ENCODE measurements at regions not wholly inside any gene's neighbourhood (a gene's known extent, or its start where the extent isn't known, plus 50 kb on each side); places are given as distances from the start of the nearest gene placed in this dataset.

GRCh38 chr6:111980971-111981840 lies 72.7 kb upstream of the CCN6 start:
- no peak overlapping the region for H3K27ac Mint-ChIP-seq
- H3K4me1 Mint-ChIP-seq (ENCODE audit: low read depth): peaks cover 87% of the 10 kb centered on the region
- no peak for DNase-seq
- intact Hi-C loops (cut with micrococcal nuclease): no loop called here
- peaks cover 3% of the 10 kb centered on the region for H3K36me3 Mint-ChIP-seq (ENCODE audit: low read depth)
- no peaks in the 10 kb centered on the region for H3K27me3 Mint-ChIP-seq (ENCODE audit: low read depth)
- CTCF ChIA-PET: interaction anchor here (1.1 to 1.2 kb wide), 2 partner anchors 11 to 58 kb away, joined by 3 read pairs; no protein-coding TSS in a partner anchor
- no peak overlapping the region for H3K4me3 Mint-ChIP-seq
- H3K9me3 Mint-ChIP-seq: peaks cover 3% of the 10 kb centered on the region

DNA sequence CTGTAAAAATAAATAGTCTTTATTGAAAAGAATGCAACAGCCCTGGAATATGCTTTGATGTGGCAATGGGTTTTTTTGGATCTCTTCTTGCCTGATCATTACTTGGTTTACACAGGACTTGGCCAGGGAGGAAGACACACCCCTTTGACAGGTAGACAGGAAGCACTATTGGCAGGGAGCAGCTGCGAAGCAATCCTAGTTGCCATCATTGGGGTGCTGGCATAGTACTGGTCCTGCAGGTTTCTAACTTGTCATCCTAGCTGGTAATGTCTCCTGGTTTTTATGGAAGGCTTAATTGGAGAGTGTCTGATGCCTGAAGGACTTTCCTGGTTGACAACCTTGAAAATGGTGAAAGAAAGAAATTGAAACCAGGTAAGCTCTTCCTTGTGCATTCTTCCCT lies 71.2 kb upstream of the CCN6 start:
- Mint-ChIP-seq H3K36me3 (ENCODE audit: low read depth) (peaks cover 5% of the 10 kb centered on the region), H3K27me3 (ENCODE audit: low read depth) (no peaks in the 10 kb centered on the region), H3K4me1 (ENCODE audit: low read depth) (peaks cover 84% of the 10 kb centered on the region), H3K27ac (no peak overlapping the region), H3K4me3 (no peak overlapping the region), H3K9me3 (peaks cover 3% of the 10 kb centered on the region)
- intact Hi-C loops (cut with micrococcal nuclease): no loop called here
- CTCF ChIA-PET: interaction anchor here (0.7 to 3.4 kb wide), 3 partner anchors 8 to 260 kb away, joined by 3 to 20 read pairs (median 4); no protein-coding TSS in a partner anchor
- DNase-seq: no peak

DNA sequence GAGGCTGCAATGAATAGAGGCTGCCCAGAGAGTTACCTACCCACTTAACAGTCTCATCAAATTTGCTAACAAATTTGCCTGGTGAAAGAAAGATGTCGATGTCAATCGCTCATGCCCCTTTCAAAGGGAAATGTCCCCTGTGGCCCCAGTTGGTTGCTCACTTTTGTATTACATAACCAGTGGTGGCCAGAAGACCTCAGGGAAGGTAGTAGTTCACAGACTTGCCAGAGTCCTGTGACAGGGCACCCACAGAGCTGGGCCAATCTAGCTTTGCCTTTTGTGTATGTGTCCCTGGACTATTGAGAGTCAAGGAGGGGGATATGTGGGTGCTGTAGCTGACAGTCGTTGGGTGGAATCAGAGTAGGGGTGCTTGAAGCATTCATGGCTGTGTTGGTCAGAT lies 70.7 kb upstream of the CCN6 start:
- peaks cover 3% of the 10 kb centered on the region for H3K9me3 Mint-ChIP-seq
- H3K27me3 Mint-ChIP-seq (ENCODE audit: low read depth): no peaks in the 10 kb centered on the region
- CTCF ChIA-PET: interaction anchor here (0.7 to 3.4 kb wide), 5 partner anchors 9 to 260 kb away, joined by 3 to 20 read pairs (median 4); no protein-coding TSS in a partner anchor
- H3K27ac Mint-ChIP-seq: peak overlapping the region; percentile 61
- no peak overlapping the region for H3K4me3 Mint-ChIP-seq
- H3K36me3 Mint-ChIP-seq (ENCODE audit: low read depth): peaks cover 5% of the 10 kb centered on the region
- intact Hi-C loops (cut with micrococcal nuclease): no loop called here
- H3K4me1 Mint-ChIP-seq (ENCODE audit: low read depth): peaks cover 87% of the 10 kb centered on the region
- DNase-seq: no peak

DNA sequence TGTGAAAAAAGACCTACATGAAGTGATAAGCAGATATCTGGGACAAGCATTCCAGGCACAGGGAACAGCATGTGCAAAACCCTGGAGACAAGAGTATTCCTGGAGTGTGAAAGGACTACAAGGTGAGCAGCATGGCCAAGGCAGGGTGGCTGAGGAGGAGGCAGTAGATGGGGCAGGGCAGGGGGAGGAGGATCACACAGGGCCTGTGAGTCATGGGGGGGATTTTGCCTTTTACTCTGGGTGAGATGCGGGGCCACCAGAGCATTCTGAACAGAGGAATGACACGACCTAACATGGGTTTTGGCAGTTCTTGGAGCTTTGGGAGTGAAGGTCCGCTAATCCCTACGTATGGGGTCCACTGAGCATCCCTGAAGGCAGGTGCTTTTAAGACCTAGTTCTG lies 69.8 kb upstream of the CCN6 start:
- peak; percentile 74 for DNase-seq
- CTCF ChIA-PET: interaction anchor here (1.1 to 3.4 kb wide), 4 partner anchors 10 to 218 kb away, joined by 3 to 20 read pairs (median 4); no protein-coding TSS in a partner anchor
- intact Hi-C loops (cut with micrococcal nuclease): loop anchor here (2.0 kb wide), 1 partner anchor 179 kb away; no protein-coding TSS in a partner anchor
- Mint-ChIP-seq H3K36me3 (ENCODE audit: low read depth) (peaks cover 8% of the 10 kb centered on the region), H3K27ac (peak overlapping the region; percentile 90), H3K4me3 (no peak overlapping the region), H3K4me1 (ENCODE audit: low read depth) (peaks cover 87% of the 10 kb centered on the region), H3K27me3 (ENCODE audit: low read depth) (no peaks in the 10 kb centered on the region), H3K9me3 (peaks cover 3% of the 10 kb centered on the region)

DNA sequence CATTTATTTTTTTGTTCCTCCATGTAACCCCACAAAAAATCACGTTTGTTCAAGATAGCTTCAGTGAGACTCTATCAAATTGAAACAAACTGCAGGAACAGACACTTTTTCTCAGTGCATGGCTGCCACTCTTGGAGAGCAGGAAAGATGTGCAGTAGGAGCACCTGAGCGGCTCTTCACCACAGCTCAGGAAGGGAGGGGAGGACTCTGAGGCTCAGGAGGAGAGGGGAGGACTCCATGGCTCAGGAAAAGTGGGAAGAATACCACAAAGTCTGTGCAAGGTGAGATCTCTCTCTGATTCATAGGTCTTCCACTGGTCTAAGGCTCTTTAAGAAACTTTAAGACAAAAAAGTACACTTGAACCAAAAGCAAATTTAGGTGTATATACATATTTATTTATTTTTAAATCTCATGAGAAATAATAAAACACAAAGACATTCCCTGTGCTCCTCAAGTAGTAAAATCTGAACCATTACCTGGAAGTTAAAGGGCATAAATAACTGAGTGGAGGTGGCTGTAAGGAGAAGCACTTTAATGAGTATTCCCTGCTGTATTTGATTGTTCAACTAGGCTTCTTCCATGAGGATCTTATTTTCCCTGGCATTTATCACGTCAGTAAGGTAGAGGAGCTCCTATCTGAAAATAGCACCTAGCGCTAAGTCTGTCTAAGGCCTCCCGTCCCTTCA lies 69.2 kb upstream of the CCN6 start:
- H3K36me3 Mint-ChIP-seq (ENCODE audit: low read depth): peaks cover 8% of the 10 kb centered on the region
- intact Hi-C loops (cut with micrococcal nuclease): loop anchor here (1.0 to 2.0 kb wide), 4 partner anchors 11 to 220 kb away; no protein-coding TSS in a partner anchor

GRCh38 chr6:111985202-111985731 lies 68.6 kb upstream of the CCN6 start:
- peaks cover 87% of the 10 kb centered on the region for H3K4me1 Mint-ChIP-seq (ENCODE audit: low read depth)
- DNase-seq: peak; percentile 76
- intact Hi-C loops (cut with micrococcal nuclease): loop anchor here (1.0 to 2.0 kb wide), 4 partner anchors 12 to 221 kb away; no protein-coding TSS in a partner anchor
- peaks cover 3% of the 10 kb centered on the region for H3K9me3 Mint-ChIP-seq
- H3K36me3 Mint-ChIP-seq (ENCODE audit: low read depth): peaks cover 8% of the 10 kb centered on the region
- no peaks in the 10 kb centered on the region for H3K27me3 Mint-ChIP-seq (ENCODE audit: low read depth)
- H3K27ac Mint-ChIP-seq: peak overlapping the region; percentile 94
- H3K4me3 Mint-ChIP-seq: peak overlapping the region; percentile 9
- CTCF ChIA-PET: interaction anchor here (0.7 to 3.4 kb wide), 6 partner anchors 9 to 276 kb away, joined by 3 to 20 read pairs (median 3); partner anchors contain the start of gene FYN

More for the DNA sequence above, 69.2 kb upstream of the CCN6 start:
- Mint-ChIP-seq H3K9me3 (peaks cover 3% of the 10 kb centered on the region), H3K27ac (peak overlapping the region; percentile 94), H3K4me1 (ENCODE audit: low read depth) (peaks cover 87% of the 10 kb centered on the region), H3K4me3 (peak overlapping the region; percentile 9), H3K27me3 (ENCODE audit: low read depth) (no peaks in the 10 kb centered on the region)
- DNase-seq: no peak
- CTCF ChIA-PET: interaction anchor here (0.7 to 3.4 kb wide), 7 partner anchors 9 to 275 kb away, joined by 3 to 20 read pairs (median 3); partner anchors contain the start of gene FYN

DNA sequence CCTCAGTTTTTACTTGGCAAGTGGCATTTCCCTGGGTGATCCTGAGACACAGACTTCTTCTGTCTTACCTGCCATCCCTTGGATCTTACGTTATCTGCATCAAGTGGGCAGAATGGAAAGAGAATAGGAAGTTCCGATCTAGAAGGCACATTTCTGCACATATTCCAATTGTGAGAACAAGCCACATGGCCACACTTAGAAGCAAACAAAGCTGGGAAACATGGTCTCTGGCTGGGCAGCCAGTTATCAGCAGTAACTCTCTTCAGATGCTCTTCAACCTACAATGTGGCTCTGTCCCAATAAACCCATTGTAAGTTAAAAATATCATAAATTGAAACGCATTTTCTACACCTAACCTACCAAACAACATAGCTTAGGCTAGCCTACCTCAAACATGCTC lies 67.3 kb upstream of the CCN6 start:
- DNase-seq: no peak
- Mint-ChIP-seq H3K4me1 (ENCODE audit: low read depth) (peaks cover 92% of the 10 kb centered on the region), H3K9me3 (peaks cover 3% of the 10 kb centered on the region), H3K27me3 (ENCODE audit: low read depth) (no peaks in the 10 kb centered on the region), H3K4me3 (no peak overlapping the region), H3K36me3 (ENCODE audit: low read depth) (peaks cover 8% of the 10 kb centered on the region), H3K27ac (peak overlapping the region; percentile 94)
- CTCF ChIA-PET: interaction anchor here (2.0 kb wide), 1 partner anchor 13 kb away, joined by 6 read pairs; no protein-coding TSS in a partner anchor
- intact Hi-C loops (cut with micrococcal nuclease): no loop called here

- CTCF ChIA-PET: interaction anchor here (1.2 to 2.0 kb wide), 2 partner anchors 14 to 209 kb away, joined by 3 to 6 read pairs; no protein-coding TSS in a partner anchor
- peak overlapping the region; percentile 94 for H3K27ac Mint-ChIP-seq
Measured at GRCh38 chr6:111987295-111987694, 66.6 kb upstream of the CCN6 start.

DNA sequence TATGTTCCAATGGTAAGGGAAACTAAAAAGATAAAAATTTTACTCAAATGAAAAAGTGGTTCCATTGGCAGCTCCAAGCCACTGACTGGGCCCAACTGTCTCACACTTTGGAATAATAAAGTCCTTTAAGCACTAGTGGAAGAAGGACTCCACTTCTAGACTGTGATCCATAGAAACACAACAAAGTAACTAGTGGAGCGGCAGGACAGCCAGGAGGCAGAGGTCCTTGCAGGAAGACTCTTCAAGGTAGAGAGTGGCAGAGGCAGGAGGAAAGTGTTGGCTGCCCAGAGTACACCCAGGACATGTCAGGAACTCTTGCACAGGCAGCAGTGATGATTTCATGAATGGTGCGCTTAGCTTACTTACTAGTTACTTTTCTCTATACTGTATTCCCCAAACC lies 65.0 kb upstream of the CCN6 start:
- Mint-ChIP-seq H3K9me3 (peaks cover 3% of the 10 kb centered on the region), H3K27me3 (ENCODE audit: low read depth) (no peaks in the 10 kb centered on the region), H3K36me3 (ENCODE audit: low read depth) (peaks cover 8% of the 10 kb centered on the region), H3K4me1 (ENCODE audit: low read depth) (peaks cover 92% of the 10 kb centered on the region), H3K4me3 (no peak overlapping the region), H3K27ac (peak overlapping the region; percentile 94)
- no peak for DNase-seq
- intact Hi-C loops (cut with micrococcal nuclease): no loop called here
- CTCF ChIA-PET: interaction anchor here (1.0 kb wide), 1 partner anchor 55 kb away, joined by 3 read pairs; no protein-coding TSS in a partner anchor

More at GRCh38 chr6:111987295-111987694, 66.6 kb upstream of the CCN6 start:
- Mint-ChIP-seq H3K4me3 (no peak overlapping the region), H3K9me3 (peaks cover 3% of the 10 kb centered on the region), H3K27me3 (ENCODE audit: low read depth) (no peaks in the 10 kb centered on the region), H3K4me1 (ENCODE audit: low read depth) (peaks cover 92% of the 10 kb centered on the region), H3K36me3 (ENCODE audit: low read depth) (peaks cover 8% of the 10 kb centered on the region)
- no peak for DNase-seq
- intact Hi-C loops (cut with micrococcal nuclease): no loop called here

DNA sequence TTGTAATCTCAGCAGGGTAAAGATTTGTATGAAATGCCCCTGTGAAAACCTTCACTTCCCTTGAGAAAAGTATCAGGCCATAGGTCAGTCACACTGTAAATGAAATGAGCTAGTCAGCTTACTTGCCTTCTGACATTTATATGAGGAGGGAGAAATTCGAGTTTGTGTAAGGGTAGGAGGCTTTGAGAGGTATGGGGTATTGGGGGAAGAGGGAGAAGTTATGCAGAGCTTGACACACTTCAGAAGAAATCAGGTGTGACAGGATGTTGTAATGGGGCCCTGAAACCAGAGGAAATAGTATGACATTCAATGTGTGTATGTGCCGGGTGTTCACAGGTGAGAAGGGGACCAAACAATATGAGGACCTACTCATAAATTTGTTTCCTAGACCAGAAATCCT lies 64.2 kb upstream of the CCN6 start:
- Mint-ChIP-seq H3K27ac (peak overlapping the region; percentile 94), H3K4me3 (peak overlapping the region; percentile 13), H3K36me3 (ENCODE audit: low read depth) (peaks cover 8% of the 10 kb centered on the region), H3K27me3 (ENCODE audit: low read depth) (no peaks in the 10 kb centered on the region), H3K4me1 (ENCODE audit: low read depth) (peaks cover 94% of the 10 kb centered on the region), H3K9me3 (peaks cover 3% of the 10 kb centered on the region)
- peak; percentile 65 for DNase-seq
- CTCF ChIA-PET: interaction anchor here (0.8 to 5.5 kb wide), 5 partner anchors 13 to 186 kb away, joined by 3 to 27 read pairs (median 3); no protein-coding TSS in a partner anchor
- intact Hi-C loops (cut with micrococcal nuclease): no loop called here

DNA sequence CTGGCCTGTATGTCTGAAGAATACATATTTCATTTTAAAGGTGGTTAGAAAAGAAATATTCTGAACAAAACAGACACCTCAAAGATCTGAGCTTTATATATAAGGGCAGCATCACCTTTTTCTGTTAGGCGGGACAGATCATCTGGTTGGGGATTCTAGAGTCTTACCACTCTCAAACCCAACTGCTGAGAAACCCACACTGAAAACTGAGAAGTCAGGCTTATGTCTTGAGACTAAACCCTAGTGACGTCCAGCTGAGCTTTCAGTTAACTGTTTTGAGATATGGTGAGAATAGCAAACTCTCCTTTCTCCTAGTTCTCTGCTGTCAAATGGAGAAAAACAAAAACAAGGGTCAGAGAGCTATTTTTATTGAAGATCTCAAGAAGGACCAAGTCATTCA lies 63.7 kb upstream of the CCN6 start:
- intact Hi-C loops (cut with micrococcal nuclease): no loop called here
- Mint-ChIP-seq H3K4me1 (ENCODE audit: low read depth) (peaks cover 92% of the 10 kb centered on the region), H3K36me3 (ENCODE audit: low read depth) (peaks cover 5% of the 10 kb centered on the region), H3K27ac (peak overlapping the region; percentile 94), H3K9me3 (no peaks in the 10 kb centered on the region), H3K4me3 (peak overlapping the region; percentile 13), H3K27me3 (ENCODE audit: low read depth) (no peaks in the 10 kb centered on the region)
- CTCF ChIA-PET: interaction anchor here (0.8 to 5.5 kb wide), 4 partner anchors 14 to 186 kb away, joined by 3 to 27 read pairs (median 3); no protein-coding TSS in a partner anchor
- DNase-seq: peak; percentile 53

Data from activated naive CD4-positive, alpha-beta T cell treated with anti-CD3 and anti-CD28 coated beads for 36 hours (primary cell).